GM21576 (cell line): ENCODE measurements at regions not wholly inside any gene's neighbourhood (a gene's known extent, or its start where the extent isn't known, plus 50 kb on each side); places are given as distances from the start of the nearest gene placed in this dataset.

Experiments
- ATAC-seq: cut with Tn5 transposase; IDR thresholded peaks from one replicate; pipeline ENCODE4 v1.9.1; 2021; ENCODE audit warnings: mild to moderate bottlenecking, moderate library complexity; ENCODE audit not compliant: unreplicated experiment

- ATAC-seq = no peak
These were observed 887.8 kb upstream of the SOX9 start for GRCh38 chr17:71232801-71233559.

GRCh38 chr17:71234349-71234748 lies 886.5 kb upstream of the SOX9 start:
- no peak for ATAC-seq

- ATAC-seq = no peak
These were observed 882.8 kb upstream of the SOX9 start for GRCh38 chr17:71237903-71238538.

GRCh38 chr17:71247441-71248015 lies 873.3 kb upstream of the SOX9 start:
- ATAC-seq = no peak

- no peak for ATAC-seq
These were observed 869.5 kb upstream of the SOX9 start for GRCh38 chr17:71251276-71251675.

- ATAC-seq = no peak
These were observed 868.9 kb upstream of the SOX9 start for GRCh38 chr17:71251951-71252350.

- ATAC-seq = no peak
These were observed 868.4 kb upstream of the SOX9 start for GRCh38 chr17:71252436-71252835.

- ATAC-seq = no peak
These were observed 863.7 kb upstream of the SOX9 start for GRCh38 chr17:71257096-71257495.

GRCh38 chr17:71260366-71260940 lies 860.4 kb upstream of the SOX9 start:
- no peak for ATAC-seq

- ATAC-seq = no peak
These were observed 858.2 kb upstream of the SOX9 start for GRCh38 chr17:71262586-71262985.

GRCh38 chr17:71267668-71268067 lies 853.2 kb upstream of the SOX9 start:
- no peak for ATAC-seq

- ATAC-seq = no peak
These were observed 851.6 kb upstream of the SOX9 start for GRCh38 chr17:71269201-71269600.

- ATAC-seq = no peak
These were observed 847.4 kb upstream of the SOX9 start for GRCh38 chr17:71273441-71273840.

- ATAC-seq = no peak
These were observed 844.7 kb upstream of the SOX9 start for GRCh38 chr17:71276079-71276478.

GRCh38 chr17:71283486-71283885 lies 837.3 kb upstream of the SOX9 start:
- ATAC-seq = no peak

GRCh38 chr17:71284032-71284755 lies 836.6 kb upstream of the SOX9 start:
- ATAC-seq = no peak

- no peak for ATAC-seq
These were observed 834.2 kb upstream of the SOX9 start for GRCh38 chr17:71286625-71287024.

- no peak for ATAC-seq
These were observed 833.6 kb upstream of the SOX9 start for GRCh38 chr17:71287071-71287823.

- ATAC-seq = no peak
These were observed 828.8 kb upstream of the SOX9 start for GRCh38 chr17:71292006-71292405.

GRCh38 chr17:71296005-71296404 lies 824.8 kb upstream of the SOX9 start:
- ATAC-seq = no peak

GRCh38 chr17:71301063-71301462 lies 819.8 kb upstream of the SOX9 start:
- no peak for ATAC-seq
